Stimulated activated naive B cell treated with anti-CD40 and anti-IgM and Interleukin-4, amounts not matched to agents 10 μg/mL and 1 μg/mL and 100 μg/mL, for 72 hours (primary cell): ENCODE measurements at regions not wholly inside any gene's neighbourhood (a gene's known extent, or its start where the extent isn't known, plus 50 kb on each side); places are given as distances from the start of the nearest gene placed in this dataset.

Source experiments
- ATAC-seq, 2 donors: fragments of 150-1000 bp; cut with Tn5 transposase; replicated peaks; 2 replicates each; pipeline ENCODE4 v1.10.0; 2021; ENCODE audit warnings: moderate library complexity in 1 of 2
- DNase-seq: peaks from one replicate; pipeline ENCODE4 v3.0.0; 2021
- H3K27ac Mint-ChIP-seq: one replicate; pipeline ENCODE4 v1.8.0; 2022; ENCODE audit warnings: mild to moderate bottlenecking, mixed read lengths
- H3K27me3 Mint-ChIP-seq, 2 donors: one replicate each; pipeline ENCODE4 v1.8.0; 2022; ENCODE audit warnings: mixed read lengths in 2 of 2
- H3K36me3 Mint-ChIP-seq, 2 donors: one replicate each; pipeline ENCODE4 v1.8.0; 2022; ENCODE audit warnings: mixed read lengths in 2 of 2, mild to moderate bottlenecking in 1 of 2
- H3K4me1 Mint-ChIP-seq, 2 donors: one replicate each; pipeline ENCODE4 v1.8.0; 2022; ENCODE audit warnings: mixed read lengths in 2 of 2, mild to moderate bottlenecking in 1 of 2
- H3K4me3 Mint-ChIP-seq, 2 donors: one replicate each; pipeline ENCODE4 v1.8.0; 2022; ENCODE audit warnings: mild to moderate bottlenecking in 2 of 2, mixed read lengths in 2 of 2, moderate library complexity in 1 of 2
- H3K9me3 Mint-ChIP-seq, 2 donors: one replicate each; pipeline ENCODE4 v1.8.0; 2022; ENCODE audit warnings: mixed read lengths in 2 of 2, mild to moderate bottlenecking in 1 of 2

GRCh38 chr5:111984044-111984443, 227.1 kb upstream of the NREP start:
- no peak overlapping the region for H3K27ac Mint-ChIP-seq
- H3K27me3 Mint-ChIP-seq, result peaks cover 0 to 3% of the 10 kb centered on the region in 2 donors
- no peak overlapping the region for H3K4me3 Mint-ChIP-seq
- peaks cover 5 to 6% of the 10 kb centered on the region in 2 donors for H3K9me3 Mint-ChIP-seq
- ATAC-seq, result peak; percentile 96 to 98
- peaks cover 4 to 20% of the 10 kb centered on the region in 2 donors for H3K4me1 Mint-ChIP-seq
- H3K36me3 Mint-ChIP-seq, result no peaks in the 10 kb centered on the region
- peak; percentile 24 for DNase-seq

- Mint-ChIP-seq H3K9me3 (peaks cover 0 to 4% of the 10 kb centered on the region in 2 donors), H3K4me3 (no peak overlapping the region), H3K27me3 (no peaks in the 10 kb centered on the region), H3K36me3 (no peaks in the 10 kb centered on the region), H3K4me1 (peaks cover 4 to 20% of the 10 kb centered on the region in 2 donors), H3K27ac (no peak overlapping the region)
- ATAC-seq, result no peak
- no peak for DNase-seq
Observed at GRCh38 chr5:111983459-111983858, 226.5 kb upstream of the NREP start.

- Mint-ChIP-seq H3K4me1 (peaks cover 4 to 10% of the 10 kb centered on the region in 2 donors), H3K9me3 (no peaks in the 10 kb centered on the region), H3K36me3 (no peaks in the 10 kb centered on the region), H3K4me3 (no peak overlapping the region), H3K27ac (no peak overlapping the region), H3K27me3 (peaks cover 0 to 8% of the 10 kb centered on the region in 2 donors)
- no peak for ATAC-seq
- no peak for DNase-seq
Observed at GRCh38 chr5:111977436-111977829, 220.4 kb upstream of the NREP start.

- Mint-ChIP-seq H3K9me3 (no peaks in the 10 kb centered on the region), H3K27ac (no peak overlapping the region), H3K4me1 (peaks cover 4 to 10% of the 10 kb centered on the region in 2 donors), H3K4me3 (no peak overlapping the region), H3K36me3 (no peaks in the 10 kb centered on the region), H3K27me3 (peaks cover 0 to 8% of the 10 kb centered on the region in 2 donors)
- no peak for ATAC-seq
- DNase-seq, result no peak
Observed at GRCh38 chr5:111976705-111977435, 219.9 kb upstream of the NREP start.

GRCh38 chr5:111975133-111975532, 218.1 kb upstream of the NREP start:
- Mint-ChIP-seq H3K4me3 (no peak overlapping the region), H3K27ac (no peak overlapping the region), H3K36me3 (no peaks in the 10 kb centered on the region), H3K4me1 (peaks cover 6 to 10% of the 10 kb centered on the region in 2 donors), H3K9me3 (no peaks in the 10 kb centered on the region), H3K27me3 (peaks cover 0 to 8% of the 10 kb centered on the region in 2 donors)
- no peak for DNase-seq
- no peak for ATAC-seq

GRCh38 chr5:111973961-111974360, 217.0 kb upstream of the NREP start:
- Mint-ChIP-seq H3K36me3 (no peaks in the 10 kb centered on the region), H3K4me3 (no peak overlapping the region), H3K9me3 (no peaks in the 10 kb centered on the region), H3K4me1 (peaks cover 5 to 6% of the 10 kb centered on the region in 2 donors), H3K27ac (no peak overlapping the region), H3K27me3 (peaks cover 0 to 8% of the 10 kb centered on the region in 2 donors)
- DNase-seq (no peak), ATAC-seq (no peak)

- H3K27me3 Mint-ChIP-seq, result peaks cover 0 to 8% of the 10 kb centered on the region in 2 donors
- no peak for ATAC-seq
Observed at GRCh38 chr5:111972548-111972947, 215.6 kb upstream of the NREP start.

GRCh38 chr5:111972080-111972479, 215.1 kb upstream of the NREP start:
- ATAC-seq (peak in 1 of 2 donors; percentile 61), DNase-seq (no peak)
- Mint-ChIP-seq H3K36me3 (no peaks in the 10 kb centered on the region), H3K27me3 (peaks cover 0 to 8% of the 10 kb centered on the region in 2 donors), H3K9me3 (peaks cover 0 to 1% of the 10 kb centered on the region in 2 donors), H3K27ac (no peak overlapping the region), H3K4me1 (peaks cover 6 to 8% of the 10 kb centered on the region in 2 donors), H3K4me3 (no peak overlapping the region)

More at GRCh38 chr5:111972548-111972947, 215.6 kb upstream of the NREP start:
- Mint-ChIP-seq H3K36me3 (no peaks in the 10 kb centered on the region), H3K9me3 (no peaks in the 10 kb centered on the region), H3K27ac (no peak overlapping the region), H3K4me1 (peaks cover 5 to 6% of the 10 kb centered on the region in 2 donors), H3K4me3 (no peak overlapping the region)
- DNase-seq, result no peak

GRCh38 chr5:111968459-111968858, 211.5 kb upstream of the NREP start:
- Mint-ChIP-seq H3K27ac (no peak overlapping the region), H3K9me3 (peaks cover 0 to 1% of the 10 kb centered on the region in 2 donors), H3K36me3 (no peaks in the 10 kb centered on the region), H3K4me1 (peaks cover 6 to 28% of the 10 kb centered on the region in 2 donors), H3K27me3 (no peaks in the 10 kb centered on the region), H3K4me3 (no peak overlapping the region)
- DNase-seq (no peak), ATAC-seq (no peak)

- ATAC-seq (no peak), DNase-seq (no peak)
- H3K9me3 Mint-ChIP-seq, result peaks cover 0 to 1% of the 10 kb centered on the region in 2 donors
- no peak overlapping the region for H3K27ac Mint-ChIP-seq
- H3K27me3 Mint-ChIP-seq, result no peaks in the 10 kb centered on the region
- H3K4me1 Mint-ChIP-seq, result peaks cover 5 to 34% of the 10 kb centered on the region in 2 donors
- peaks cover 0 to 3% of the 10 kb centered on the region in 2 donors for H3K36me3 Mint-ChIP-seq
- no peak overlapping the region for H3K4me3 Mint-ChIP-seq
Observed at GRCh38 chr5:111967463-111967862, 210.5 kb upstream of the NREP start.

- peaks cover 0 to 3% of the 10 kb centered on the region in 2 donors for H3K36me3 Mint-ChIP-seq
- no peaks in the 10 kb centered on the region for H3K27me3 Mint-ChIP-seq
- H3K4me1 Mint-ChIP-seq, result peaks cover 6 to 45% of the 10 kb centered on the region in 2 donors
- H3K27ac Mint-ChIP-seq, result no peak overlapping the region
- DNase-seq (no peak), ATAC-seq (no peak)
- peaks cover 0 to 1% of the 10 kb centered on the region in 2 donors for H3K9me3 Mint-ChIP-seq
- H3K4me3 Mint-ChIP-seq, result no peak overlapping the region
Observed at GRCh38 chr5:111966290-111966689, 209.3 kb upstream of the NREP start.

GRCh38 chr5:111963555-111963954, 206.6 kb upstream of the NREP start:
- H3K4me3 Mint-ChIP-seq, result no peak overlapping the region
- H3K27ac Mint-ChIP-seq, result no peak overlapping the region
- H3K36me3 Mint-ChIP-seq, result peaks cover 0 to 3% of the 10 kb centered on the region in 2 donors
- H3K9me3 Mint-ChIP-seq, result peaks cover 0 to 1% of the 10 kb centered on the region in 2 donors
- peaks cover 7 to 45% of the 10 kb centered on the region in 2 donors for H3K4me1 Mint-ChIP-seq
- ATAC-seq (peak; percentile 46 to 49), DNase-seq (no peak)
- no peaks in the 10 kb centered on the region for H3K27me3 Mint-ChIP-seq

GRCh38 chr5:111962906-111963305, 205.9 kb upstream of the NREP start:
- H3K4me3 Mint-ChIP-seq, result no peak overlapping the region
- ATAC-seq (no peak), DNase-seq (no peak)
- no peak overlapping the region for H3K27ac Mint-ChIP-seq
- no peaks in the 10 kb centered on the region for H3K27me3 Mint-ChIP-seq
- peaks cover 7 to 45% of the 10 kb centered on the region in 2 donors for H3K4me1 Mint-ChIP-seq
- peaks cover 0 to 3% of the 10 kb centered on the region in 2 donors for H3K36me3 Mint-ChIP-seq
- H3K9me3 Mint-ChIP-seq, result peaks cover 0 to 1% of the 10 kb centered on the region in 2 donors

- H3K4me3 Mint-ChIP-seq, result no peak overlapping the region
- no peaks in the 10 kb centered on the region for H3K9me3 Mint-ChIP-seq
- ATAC-seq (no peak), DNase-seq (no peak)
- no peaks in the 10 kb centered on the region for H3K27me3 Mint-ChIP-seq
- peaks cover 7 to 40% of the 10 kb centered on the region in 2 donors for H3K4me1 Mint-ChIP-seq
- no peak overlapping the region for H3K27ac Mint-ChIP-seq
- H3K36me3 Mint-ChIP-seq, result peaks cover 0 to 3% of the 10 kb centered on the region in 2 donors
Observed at GRCh38 chr5:111961862-111962261, 204.9 kb upstream of the NREP start.
